ENCODE measurements at regions not wholly inside any gene's neighbourhood (a gene's known extent, or its start where the extent isn't known, plus 50 kb on each side); places are given as distances from the start of the nearest gene placed in this dataset.

DNA sequence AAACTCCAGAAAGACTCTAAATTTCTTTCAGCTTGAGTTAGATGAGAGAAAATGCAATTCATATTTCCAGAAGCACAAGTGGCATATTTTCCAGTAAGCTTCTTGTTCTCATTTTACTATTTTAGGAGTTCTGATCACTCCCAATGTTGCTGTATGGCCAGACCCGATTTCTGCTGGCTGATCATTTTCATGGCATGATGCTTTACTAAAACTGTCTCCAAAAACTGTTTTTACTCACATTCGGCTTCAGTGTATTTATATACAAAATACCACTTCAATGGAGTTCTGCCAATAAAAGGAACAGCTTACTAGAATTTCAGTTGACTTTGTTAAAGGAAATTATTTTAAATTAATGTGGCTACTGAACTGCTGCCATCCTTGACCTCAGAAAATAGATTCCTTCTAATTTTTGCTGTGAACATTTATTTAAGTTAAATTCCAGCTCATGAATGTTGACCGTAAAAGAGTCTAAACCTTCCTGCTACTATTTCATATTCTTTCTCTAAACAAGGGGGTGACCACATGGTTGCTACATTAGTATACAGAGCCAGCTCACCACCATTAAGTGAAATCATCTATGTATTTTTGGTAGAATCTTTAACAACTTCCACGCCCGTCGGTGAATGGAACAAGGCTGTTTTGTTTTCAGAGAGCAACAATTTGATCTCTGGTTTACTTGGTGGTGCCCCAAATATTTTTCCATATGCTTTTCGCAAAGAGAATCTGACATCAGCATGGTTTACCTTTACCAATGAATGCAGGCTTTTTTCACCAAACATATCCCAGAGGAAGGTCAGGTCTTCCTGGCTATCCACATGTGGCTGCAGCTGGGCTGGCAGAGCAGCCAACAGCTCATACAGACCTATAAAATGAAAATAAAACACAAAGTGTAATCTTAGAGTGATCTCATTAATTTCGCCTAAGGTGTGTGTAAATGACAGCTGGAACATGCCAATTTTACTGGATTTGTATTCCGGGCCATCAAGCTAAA lies 101.2 kb downstream of the MPP7 start:
- Histone ChIP-seq H3K4me1 (peaks cover 7 to 33% (median 32%) of the 10 kb centered on the region in 4 donors), H3K4me3 (peak overlapping the region in 3 of 4 donors; percentile 18 to 28 (median 21)), H3K36me3 (no peaks in the 10 kb centered on the region), H3K27ac (replicated peaks in 1 of 4) (peak overlapping the region; percentile 48 to 63 (median 60)), H3K27me3 (no peaks in the 10 kb centered on the region), H3K9me3 (no peaks in the 10 kb centered on the region)
- intact Hi-C loops (cut with DNase I): no loop called here
- DNase-seq (ENCODE audit: extremely low spot score): no peak
- 53% methylated on average over 9 of the region's 9 CpGs for WGBS
- TF ChIP-seq POLR2A (IDR thresholded peaks at IDR 0.05; ENCODE audit: low read depth) (no peak), EP300 (IDR thresholded peaks at IDR 0.05) (no peak), POLR2AphosphoS5 (IDR thresholded peaks at IDR 0.05) (no peak)
- TF ChIP-seq, protein P1, sequence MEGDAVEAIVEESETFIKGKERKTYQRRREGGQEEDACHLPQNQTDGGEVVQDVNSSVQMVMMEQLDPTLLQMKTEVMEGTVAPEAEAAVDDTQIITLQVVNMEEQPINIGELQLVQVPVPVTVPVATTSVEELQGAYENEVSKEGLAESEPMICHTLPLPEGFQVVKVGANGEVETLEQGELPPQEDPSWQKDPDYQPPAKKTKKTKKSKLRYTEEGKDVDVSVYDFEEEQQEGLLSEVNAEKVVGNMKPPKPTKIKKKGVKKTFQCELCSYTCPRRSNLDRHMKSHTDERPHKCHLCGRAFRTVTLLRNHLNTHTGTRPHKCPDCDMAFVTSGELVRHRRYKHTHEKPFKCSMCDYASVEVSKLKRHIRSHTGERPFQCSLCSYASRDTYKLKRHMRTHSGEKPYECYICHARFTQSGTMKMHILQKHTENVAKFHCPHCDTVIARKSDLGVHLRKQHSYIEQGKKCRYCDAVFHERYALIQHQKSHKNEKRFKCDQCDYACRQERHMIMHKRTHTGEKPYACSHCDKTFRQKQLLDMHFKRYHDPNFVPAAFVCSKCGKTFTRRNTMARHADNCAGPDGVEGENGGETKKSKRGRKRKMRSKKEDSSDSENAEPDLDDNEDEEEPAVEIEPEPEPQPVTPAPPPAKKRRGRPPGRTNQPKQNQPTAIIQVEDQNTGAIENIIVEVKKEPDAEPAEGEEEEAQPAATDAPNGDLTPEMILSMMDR (IDR thresholded peaks at IDR 0.05): no peak

GRCh38 chr10:28200775-28201174 lies 102.1 kb downstream of the MPP7 start:
- Histone ChIP-seq H3K36me3 (no peaks in the 10 kb centered on the region), H3K9me3 (no peaks in the 10 kb centered on the region), H3K27me3 (no peaks in the 10 kb centered on the region), H3K4me1 (peaks cover 7 to 33% (median 32%) of the 10 kb centered on the region in 4 donors), H3K27ac (replicated peaks in 1 of 4) (peak overlapping the region in 2 of 4 donors; percentile 48 to 63), H3K4me3 (no peak overlapping the region)
- intact Hi-C loops (cut with DNase I): no loop called here
- no peak for DNase-seq (ENCODE audit: extremely low spot score)
- 28% methylated on average over 1 of the region's 1 CpG for WGBS
- TF ChIP-seq EP300 (IDR thresholded peaks at IDR 0.05) (no peak), POLR2AphosphoS5 (IDR thresholded peaks at IDR 0.05) (no peak), POLR2A (IDR thresholded peaks at IDR 0.05; ENCODE audit: low read depth) (no peak)
- TF ChIP-seq, protein P1 (IDR thresholded peaks at IDR 0.05): no peak

DNA sequence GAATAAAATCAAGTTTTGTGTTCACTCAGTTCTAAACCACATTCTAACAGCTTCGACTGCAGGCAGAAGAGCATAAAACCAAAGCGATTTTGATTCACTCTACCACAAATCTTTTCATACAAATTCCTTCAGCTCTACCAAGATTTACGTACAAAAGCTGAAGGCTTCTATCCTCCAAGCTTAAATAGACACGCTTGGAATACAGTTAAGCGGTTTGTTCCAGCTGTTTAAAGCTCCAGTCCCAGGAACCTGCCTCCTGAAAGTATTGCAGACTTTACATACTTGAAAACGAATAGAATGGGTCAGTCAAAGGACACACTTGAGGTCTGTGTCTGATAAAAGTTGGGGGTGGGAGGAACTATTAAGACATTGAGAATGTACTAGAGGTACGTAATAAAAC lies 102.9 kb downstream of the MPP7 start:
- no peaks in the 10 kb centered on the region for H3K36me3 ChIP-seq
- H3K9me3 ChIP-seq: no peaks in the 10 kb centered on the region
- H3K27me3 ChIP-seq: no peaks in the 10 kb centered on the region
- TF ChIP-seq, protein P1 (IDR thresholded peaks at IDR 0.05): no peak
- TF ChIP-seq POLR2A (IDR thresholded peaks at IDR 0.05; ENCODE audit: low read depth) (no peak), POLR2AphosphoS5 (IDR thresholded peaks at IDR 0.05) (no peak), EP300 (IDR thresholded peaks at IDR 0.05) (no peak)
- H3K4me3 ChIP-seq: no peak overlapping the region
- WGBS: 84% methylated on average over 7 of the region's 7 CpGs
- intact Hi-C loops (cut with DNase I): no loop called here
- H3K4me1 ChIP-seq: peaks cover 7 to 33% (median 32%) of the 10 kb centered on the region in 4 donors
- DNase-seq (ENCODE audit: extremely low spot score): no peak
- no peak overlapping the region for H3K27ac ChIP-seq (replicated peaks in 1 of 4)

- Histone ChIP-seq H3K9me3 (no peaks in the 10 kb centered on the region), H3K36me3 (no peaks in the 10 kb centered on the region), H3K27ac (replicated peaks in 1 of 4) (no peak overlapping the region), H3K4me1 (no peaks in the 10 kb centered on the region), H3K4me3 (no peak overlapping the region), H3K27me3 (no peaks in the 10 kb centered on the region)
- TF ChIP-seq POLR2AphosphoS5 (IDR thresholded peaks at IDR 0.05): no peak
- no peak for TF ChIP-seq EP300 (IDR thresholded peaks at IDR 0.05)
- TF ChIP-seq, protein P1 (IDR thresholded peaks at IDR 0.05): no peak
- no peak for TF ChIP-seq POLR2A (IDR thresholded peaks at IDR 0.05; ENCODE audit: low read depth)
- no peak for DNase-seq (ENCODE audit: extremely low spot score)
- 72% methylated on average over 3 of the region's 3 CpGs for WGBS
- intact Hi-C loops (cut with DNase I): no loop called here
These were observed 112.7 kb downstream of the MPP7 start for GRCh38 chr10:28190196-28190595.

All from esophagus muscularis mucosa (tissue), 4 donors.